ENCODE measurements at regions not wholly inside any gene's neighbourhood (a gene's known extent, or its start where the extent isn't known, plus 50 kb on each side); places are given as distances from the start of the nearest gene placed in this dataset.

DNA sequence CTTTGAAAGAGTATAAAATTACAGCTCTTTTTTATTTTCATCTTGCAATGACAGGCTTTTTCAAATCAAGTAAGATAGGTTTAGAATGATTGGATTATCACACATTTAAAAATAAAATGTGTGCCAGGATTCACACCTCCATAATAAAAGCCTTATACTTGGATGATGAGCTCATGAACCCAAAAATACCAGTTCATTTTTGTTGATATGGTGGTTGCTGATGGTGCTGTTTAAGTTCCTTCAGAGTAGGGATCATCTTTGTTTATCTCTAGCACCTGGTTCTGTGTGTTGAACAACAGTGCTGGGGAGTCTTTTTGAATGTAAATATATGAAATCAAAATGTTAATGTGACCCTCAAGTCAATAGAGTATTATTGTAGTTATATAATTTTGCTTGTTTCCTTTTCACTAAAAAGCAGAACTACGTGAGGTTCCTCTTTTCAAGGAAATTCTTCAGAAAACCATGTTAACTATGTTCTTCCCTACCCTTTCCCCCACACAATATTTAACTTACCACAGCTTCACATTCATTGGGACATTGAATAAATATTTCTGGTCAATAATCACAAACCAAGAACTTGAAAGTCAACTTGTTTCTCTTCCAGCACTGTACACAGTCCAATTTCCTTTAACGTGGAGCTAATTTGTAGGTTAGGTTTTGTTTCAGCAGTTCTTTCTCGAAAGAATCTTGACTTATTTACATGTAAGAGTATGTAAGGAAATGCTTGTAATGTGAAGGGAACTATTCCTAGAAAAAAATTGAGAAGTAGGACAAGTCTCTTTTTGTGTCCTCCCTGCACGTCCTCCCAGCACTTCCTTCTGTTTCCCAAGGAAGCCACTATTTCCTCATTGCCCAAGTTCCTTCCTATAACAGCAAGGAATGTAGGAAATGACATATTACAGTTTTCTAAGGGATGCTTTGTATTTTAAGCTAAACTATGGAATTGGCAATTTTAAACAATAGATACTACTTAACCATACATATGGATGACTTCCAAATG is 945.9 kb upstream of the CITED2 start:
- H3K36me3 ChIP-seq (ENCODE audit: insufficient read depth, low read length): no peaks in the 10 kb centered on the region
- no peaks in the 10 kb centered on the region for H3K9me3 ChIP-seq (ENCODE audit: low read length)
- no peak overlapping the region for H3K4me3 ChIP-seq (ENCODE audit: low read length)
- H3K4me1 ChIP-seq (ENCODE audit: insufficient read depth, low read length): peaks cover 4% of the 10 kb centered on the region
- no peaks in the 10 kb centered on the region for H3K27me3 ChIP-seq (ENCODE audit: insufficient read depth, low read length)
- H2AFZ ChIP-seq (ENCODE audit: low read depth, low read length): no peak overlapping the region

DNA sequence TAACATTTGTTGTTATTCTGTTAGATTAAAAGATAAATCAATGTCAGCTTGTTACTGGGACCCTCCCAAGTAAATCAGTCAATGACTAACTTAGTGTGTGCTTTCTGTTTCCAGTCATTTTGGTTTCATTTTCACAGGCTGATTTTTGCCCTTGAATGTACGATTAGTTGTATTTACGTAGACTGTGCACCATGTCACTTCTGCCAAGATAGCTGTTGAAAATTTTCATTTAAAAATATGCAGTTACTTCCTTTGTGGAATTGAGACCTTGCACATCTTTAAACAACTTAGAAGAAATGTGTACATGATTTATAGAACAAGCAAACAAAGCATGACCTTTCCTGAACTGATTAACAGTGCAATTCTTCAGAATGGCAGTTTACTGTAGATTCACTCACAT is 944.8 kb upstream of the CITED2 start:
- H2AFZ ChIP-seq (ENCODE audit: low read depth, low read length): no peak overlapping the region
- no peaks in the 10 kb centered on the region for H3K36me3 ChIP-seq (ENCODE audit: insufficient read depth, low read length)
- peaks cover 4% of the 10 kb centered on the region for H3K4me1 ChIP-seq (ENCODE audit: insufficient read depth, low read length)
- no peaks in the 10 kb centered on the region for H3K27me3 ChIP-seq (ENCODE audit: insufficient read depth, low read length)
- no peaks in the 10 kb centered on the region for H3K9me3 ChIP-seq (ENCODE audit: low read length)
- no peak overlapping the region for H3K4me3 ChIP-seq (ENCODE audit: low read length)

DNA sequence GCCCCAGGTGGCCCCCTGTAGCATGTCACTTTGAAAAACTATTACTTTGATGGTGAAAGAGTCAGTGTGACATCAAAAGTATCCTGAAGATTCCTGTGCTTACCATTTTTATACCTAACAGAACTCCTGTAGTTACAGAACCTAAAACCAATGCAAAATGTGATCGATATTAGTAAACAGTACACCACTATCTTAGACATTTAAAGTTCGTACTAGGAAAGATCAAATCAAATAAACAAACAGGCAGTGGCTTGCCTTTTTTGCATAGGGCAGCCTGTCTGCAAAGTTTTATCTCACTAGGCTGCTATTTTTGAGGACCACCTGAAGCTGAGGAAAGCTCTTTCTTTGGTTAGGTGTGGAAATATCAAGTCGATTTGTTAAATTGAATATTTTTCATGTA is 944.0 kb upstream of the CITED2 start:
- no peak overlapping the region for H2AFZ ChIP-seq (ENCODE audit: low read depth, low read length)
- no peaks in the 10 kb centered on the region for H3K27me3 ChIP-seq (ENCODE audit: insufficient read depth, low read length)
- H3K4me3 ChIP-seq (ENCODE audit: low read length): no peak overlapping the region
- peaks cover 4% of the 10 kb centered on the region for H3K4me1 ChIP-seq (ENCODE audit: insufficient read depth, low read length)
- no peaks in the 10 kb centered on the region for H3K9me3 ChIP-seq (ENCODE audit: low read length)
- no peaks in the 10 kb centered on the region for H3K36me3 ChIP-seq (ENCODE audit: insufficient read depth, low read length)

DNA sequence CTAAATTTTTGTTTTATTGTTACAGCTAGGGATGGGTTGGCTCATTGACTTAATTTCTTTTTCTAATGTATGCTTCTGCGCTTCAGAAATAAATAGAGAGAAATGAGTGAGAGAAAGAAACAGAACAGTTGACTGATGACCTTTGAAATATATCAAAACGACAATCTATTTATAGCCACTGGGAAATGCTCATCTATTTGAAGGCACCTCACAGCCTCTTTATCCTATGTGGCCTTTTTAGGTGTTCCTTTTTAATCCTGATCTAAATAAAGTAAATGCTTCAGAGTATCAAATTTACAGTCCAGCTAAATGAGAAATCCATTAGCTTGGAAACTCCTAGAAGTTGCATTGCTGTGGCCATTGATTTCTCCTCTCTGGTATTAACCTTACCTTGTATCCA is 943.5 kb upstream of the CITED2 start:
- H3K4me1 ChIP-seq (ENCODE audit: insufficient read depth, low read length): peaks cover 4% of the 10 kb centered on the region

DNA sequence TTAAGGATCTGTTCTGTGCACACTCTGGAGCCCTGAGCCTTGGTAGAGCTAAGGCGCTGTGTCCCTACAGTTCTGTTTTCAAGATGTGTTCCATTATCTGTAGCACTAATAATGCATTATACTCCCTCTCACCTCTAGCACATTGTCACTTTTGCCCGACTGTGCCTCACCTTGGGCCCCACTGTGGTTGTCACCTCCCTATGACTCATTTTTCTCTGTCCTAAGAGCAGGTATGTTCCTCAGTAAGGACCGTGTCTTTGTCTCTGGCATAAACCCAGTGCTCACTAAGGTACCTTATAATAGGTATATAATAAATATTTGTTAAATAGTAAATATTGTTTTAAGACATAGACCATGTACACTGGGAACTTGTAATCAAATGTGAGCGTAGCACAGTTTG is 942.5 kb upstream of the CITED2 start:
- Histone ChIP-seq H3K4me1 (ENCODE audit: insufficient read depth, low read length) (peaks cover 4% of the 10 kb centered on the region), H3K27me3 (ENCODE audit: insufficient read depth, low read length) (no peaks in the 10 kb centered on the region), H3K36me3 (ENCODE audit: insufficient read depth, low read length) (no peaks in the 10 kb centered on the region), H3K4me3 (ENCODE audit: low read length) (no peak overlapping the region), H2AFZ (ENCODE audit: low read depth, low read length) (no peak overlapping the region), H3K9me3 (ENCODE audit: low read length) (no peaks in the 10 kb centered on the region)

More for the DNA sequence above, 943.5 kb upstream of the CITED2 start:
- Histone ChIP-seq H3K4me3 (ENCODE audit: low read length) (no peak overlapping the region), H3K36me3 (ENCODE audit: insufficient read depth, low read length) (no peaks in the 10 kb centered on the region), H3K27me3 (ENCODE audit: insufficient read depth, low read length) (no peaks in the 10 kb centered on the region), H3K9me3 (ENCODE audit: low read length) (no peaks in the 10 kb centered on the region), H2AFZ (ENCODE audit: low read depth, low read length) (no peak overlapping the region)

DNA sequence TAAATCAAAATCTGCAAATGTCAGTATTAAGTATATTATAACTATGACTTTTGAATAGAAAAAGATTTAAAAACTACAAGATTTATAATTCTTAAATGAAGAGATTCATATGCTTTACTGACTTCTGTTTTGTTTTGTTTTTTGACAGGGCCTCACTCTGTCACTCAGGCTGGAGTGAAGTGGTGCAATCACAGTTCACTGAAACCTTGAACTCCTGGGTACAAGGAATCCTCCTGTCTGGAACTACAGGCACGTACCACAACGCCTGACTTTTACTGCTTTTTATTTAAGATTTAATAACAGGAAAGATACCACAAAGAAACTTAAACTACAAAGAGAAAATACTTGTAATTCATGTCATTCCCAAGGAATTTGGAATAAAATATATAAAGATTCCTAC is 940.2 kb upstream of the CITED2 start:
- H3K27me3 ChIP-seq (ENCODE audit: insufficient read depth, low read length): no peaks in the 10 kb centered on the region
- no peak overlapping the region for H3K4me3 ChIP-seq (ENCODE audit: low read length)
- no peaks in the 10 kb centered on the region for H3K4me1 ChIP-seq (ENCODE audit: insufficient read depth, low read length)
- no peaks in the 10 kb centered on the region for H3K36me3 ChIP-seq (ENCODE audit: insufficient read depth, low read length)
- H3K9me3 ChIP-seq (ENCODE audit: low read length): no peaks in the 10 kb centered on the region
- H2AFZ ChIP-seq (ENCODE audit: low read depth, low read length): no peak overlapping the region

DNA sequence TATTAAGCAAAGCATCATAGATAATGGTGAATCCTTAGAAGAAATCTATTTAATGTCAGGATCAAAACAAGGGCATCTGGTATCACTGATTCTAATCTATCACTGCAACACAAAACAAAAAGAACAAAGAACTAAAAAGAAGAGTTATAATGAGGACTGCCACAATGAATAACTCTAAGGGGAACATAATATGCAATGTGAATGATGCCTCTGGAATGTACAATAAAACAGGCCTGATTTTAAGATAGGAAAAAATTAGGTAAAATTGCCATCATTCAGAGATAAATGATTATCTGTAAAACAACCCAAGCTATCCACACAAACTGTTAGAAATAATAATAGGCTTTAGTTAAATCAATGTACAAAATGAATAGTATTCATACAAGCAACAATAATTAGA is 936.7 kb upstream of the CITED2 start:
- Histone ChIP-seq H3K4me1 (ENCODE audit: insufficient read depth, low read length) (no peaks in the 10 kb centered on the region), H3K27me3 (ENCODE audit: insufficient read depth, low read length) (no peaks in the 10 kb centered on the region), H3K4me3 (ENCODE audit: low read length) (no peak overlapping the region), H2AFZ (ENCODE audit: low read depth, low read length) (no peak overlapping the region), H3K36me3 (ENCODE audit: insufficient read depth, low read length) (no peaks in the 10 kb centered on the region), H3K9me3 (ENCODE audit: low read length) (no peaks in the 10 kb centered on the region)

DNA sequence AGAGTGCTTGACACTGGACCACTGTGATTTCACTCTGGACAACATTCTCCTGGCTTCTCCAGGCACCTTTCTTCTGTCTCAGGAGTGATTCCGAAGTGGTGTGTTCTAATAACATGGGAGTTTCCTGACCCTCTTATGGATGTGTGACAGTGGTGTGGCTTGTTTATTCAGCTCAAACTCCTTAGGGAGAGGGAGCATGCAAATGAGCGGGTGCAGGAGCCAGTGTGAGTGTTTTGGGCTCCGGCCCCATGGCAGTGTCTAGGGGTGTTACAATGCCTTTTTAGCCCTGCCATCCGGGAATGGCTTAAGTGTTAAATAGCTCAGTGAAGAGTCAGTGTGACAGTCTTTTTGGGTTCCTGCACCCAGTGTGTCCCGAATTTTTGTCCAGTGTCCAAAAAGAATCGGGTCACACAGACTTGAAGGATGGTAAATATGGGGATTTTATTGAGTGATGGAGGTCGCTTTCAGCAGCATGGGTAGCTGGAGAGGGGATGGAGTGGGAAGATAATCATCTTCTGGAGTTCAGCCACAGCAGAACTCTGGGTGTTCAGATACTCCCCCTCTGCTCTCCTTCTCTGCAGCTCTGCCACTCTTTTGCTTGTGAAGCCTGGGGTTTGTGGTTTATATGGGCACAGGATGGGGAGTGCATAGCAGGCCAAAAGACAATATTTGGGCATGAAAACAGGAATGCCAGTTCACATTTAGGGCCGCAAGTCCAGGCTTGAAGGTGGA is 928.9 kb upstream of the CITED2 start:
- no peaks in the 10 kb centered on the region for H3K9me3 ChIP-seq (ENCODE audit: low read length)
- H3K27me3 ChIP-seq (ENCODE audit: insufficient read depth, low read length): no peaks in the 10 kb centered on the region
- H3K36me3 ChIP-seq (ENCODE audit: insufficient read depth, low read length): no peaks in the 10 kb centered on the region
- no peaks in the 10 kb centered on the region for H3K4me1 ChIP-seq (ENCODE audit: insufficient read depth, low read length)
- no peak overlapping the region for H3K4me3 ChIP-seq (ENCODE audit: low read length)
- H2AFZ ChIP-seq (ENCODE audit: low read depth, low read length): no peak overlapping the region

DNA sequence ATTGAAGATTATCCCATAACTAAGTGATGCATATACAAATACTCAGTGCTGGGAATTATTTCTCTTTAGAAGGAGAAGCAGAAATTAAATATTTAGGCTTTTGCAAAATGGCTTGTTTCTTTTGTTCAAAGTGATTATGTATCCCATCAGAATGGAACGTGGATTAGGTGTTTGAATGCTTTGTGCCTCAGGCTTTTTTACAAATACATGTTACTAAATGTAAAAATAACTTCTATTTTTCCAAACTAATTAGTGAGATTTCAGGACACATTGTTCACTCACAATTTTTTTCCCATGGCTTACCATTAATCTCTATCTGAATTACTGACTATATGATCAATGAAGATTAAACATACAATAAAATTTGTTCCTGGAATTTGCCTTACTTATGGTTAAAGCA is 925.9 kb upstream of the CITED2 start:
- Histone ChIP-seq H3K4me3 (ENCODE audit: low read length) (no peak overlapping the region), H3K9me3 (ENCODE audit: low read length) (no peaks in the 10 kb centered on the region), H3K36me3 (ENCODE audit: insufficient read depth, low read length) (no peaks in the 10 kb centered on the region), H2AFZ (ENCODE audit: low read depth, low read length) (no peak overlapping the region), H3K4me1 (ENCODE audit: insufficient read depth, low read length) (no peaks in the 10 kb centered on the region), H3K27me3 (ENCODE audit: insufficient read depth, low read length) (no peaks in the 10 kb centered on the region)

DNA sequence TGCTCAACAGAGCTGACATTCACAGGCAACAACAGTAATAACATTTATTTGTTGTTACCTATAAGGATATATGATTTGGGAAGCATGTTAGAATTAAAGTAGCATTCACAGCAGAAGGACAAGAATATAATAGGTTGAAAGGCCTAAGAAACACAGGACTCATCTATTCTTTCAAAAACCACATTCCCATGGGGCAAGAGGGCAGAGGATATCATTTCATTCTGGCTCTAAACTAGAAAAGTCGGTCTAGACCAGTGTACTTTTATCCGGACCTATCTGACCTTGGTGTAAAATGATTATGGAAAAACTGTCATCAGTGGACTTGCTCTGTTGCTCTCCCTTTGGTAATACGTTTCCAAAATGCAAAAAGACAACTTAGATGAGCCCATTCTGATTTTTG is 914.7 kb upstream of the CITED2 start:
- Histone ChIP-seq H3K4me3 (ENCODE audit: low read length) (no peak overlapping the region), H3K9me3 (ENCODE audit: low read length) (no peaks in the 10 kb centered on the region), H3K4me1 (ENCODE audit: insufficient read depth, low read length) (peaks cover 4% of the 10 kb centered on the region), H3K27me3 (ENCODE audit: insufficient read depth, low read length) (no peaks in the 10 kb centered on the region), H3K36me3 (ENCODE audit: insufficient read depth, low read length) (no peaks in the 10 kb centered on the region), H2AFZ (ENCODE audit: low read depth, low read length) (no peak overlapping the region)

DNA sequence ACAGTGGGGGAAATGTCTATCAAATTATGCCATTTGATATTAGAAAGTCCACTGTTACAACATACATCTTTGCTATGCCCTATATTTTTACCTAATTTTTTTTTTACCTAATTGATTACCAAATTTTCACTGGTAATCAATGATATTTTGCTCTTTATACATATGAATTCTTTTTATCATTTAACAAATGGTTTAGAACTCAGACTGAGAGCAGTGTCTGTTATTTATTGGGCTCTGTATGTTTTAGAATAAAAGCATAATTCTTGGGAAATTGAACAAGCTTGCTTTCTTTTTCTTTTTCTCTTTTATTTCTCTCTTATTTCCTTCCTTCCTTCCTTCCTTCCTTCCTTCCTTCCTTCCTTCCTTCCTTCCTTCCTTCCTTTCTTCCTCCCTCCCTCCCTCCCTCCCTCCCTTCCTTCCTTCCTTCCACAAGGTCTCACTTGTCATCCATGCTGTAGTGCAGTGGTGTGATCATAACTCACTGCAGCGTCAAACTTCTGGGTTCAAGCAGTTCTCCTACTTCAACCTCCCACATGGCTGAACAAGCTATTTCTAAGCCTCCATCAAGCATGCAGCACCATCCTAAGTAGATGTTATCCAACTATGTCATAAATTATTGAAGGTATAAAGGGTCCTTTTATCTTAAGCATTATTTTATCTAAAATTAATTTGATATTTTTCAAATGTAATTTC is 911.7 kb upstream of the CITED2 start:
- H3K27me3 ChIP-seq (ENCODE audit: insufficient read depth, low read length): no peaks in the 10 kb centered on the region

DNA sequence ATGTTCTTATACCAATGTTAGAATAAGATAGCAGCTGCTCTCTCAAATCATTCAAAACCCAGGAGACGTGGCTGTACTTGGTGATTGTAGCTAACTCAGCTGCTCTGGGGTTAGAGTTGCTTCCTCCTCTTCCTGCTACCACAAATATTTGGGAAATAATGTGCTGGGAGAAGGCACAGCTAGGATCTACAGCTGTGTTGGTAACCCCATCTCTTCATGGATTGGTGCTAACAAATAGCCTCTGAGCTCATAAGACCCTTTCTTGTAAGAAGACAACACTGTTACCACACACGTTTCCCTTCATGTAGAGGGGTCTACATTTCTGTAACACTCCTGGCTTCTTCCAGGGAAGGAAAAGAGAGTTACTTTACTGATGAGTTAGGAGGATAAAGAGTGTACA is 911.0 kb upstream of the CITED2 start:
- Histone ChIP-seq H3K9me3 (ENCODE audit: low read length) (no peaks in the 10 kb centered on the region), H3K27me3 (ENCODE audit: insufficient read depth, low read length) (no peaks in the 10 kb centered on the region), H3K4me3 (ENCODE audit: low read length) (no peak overlapping the region), H2AFZ (ENCODE audit: low read depth, low read length) (no peak overlapping the region), H3K36me3 (ENCODE audit: insufficient read depth, low read length) (no peaks in the 10 kb centered on the region), H3K4me1 (ENCODE audit: insufficient read depth, low read length) (peaks cover 4% of the 10 kb centered on the region)

More for the DNA sequence above, 911.7 kb upstream of the CITED2 start:
- Histone ChIP-seq H3K4me1 (ENCODE audit: insufficient read depth, low read length) (peaks cover 4% of the 10 kb centered on the region), H3K9me3 (ENCODE audit: low read length) (no peaks in the 10 kb centered on the region), H3K4me3 (ENCODE audit: low read length) (no peak overlapping the region), H3K36me3 (ENCODE audit: insufficient read depth, low read length) (no peaks in the 10 kb centered on the region), H2AFZ (ENCODE audit: low read depth, low read length) (no peak overlapping the region)

DNA sequence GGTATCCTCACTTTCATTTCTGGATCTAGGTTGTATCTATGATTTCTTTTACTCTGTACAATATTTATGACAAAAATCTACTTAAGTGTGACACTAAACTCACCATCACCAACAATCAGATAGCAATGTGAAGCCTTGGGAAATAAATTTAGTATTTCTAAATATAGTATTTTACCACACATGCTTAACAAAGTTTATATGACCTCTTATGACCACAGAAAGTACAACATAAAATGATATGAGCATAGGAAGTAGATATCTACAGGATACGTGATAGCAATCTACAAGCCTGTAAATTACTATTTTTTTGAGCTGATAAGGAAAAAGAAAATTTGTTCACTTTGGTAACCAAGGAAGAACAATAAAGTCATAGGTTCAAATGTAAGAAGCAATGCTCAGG is 910.4 kb upstream of the CITED2 start:
- no peak overlapping the region for H2AFZ ChIP-seq (ENCODE audit: low read depth, low read length)
- no peaks in the 10 kb centered on the region for H3K9me3 ChIP-seq (ENCODE audit: low read length)
- H3K36me3 ChIP-seq (ENCODE audit: insufficient read depth, low read length): no peaks in the 10 kb centered on the region
- no peaks in the 10 kb centered on the region for H3K27me3 ChIP-seq (ENCODE audit: insufficient read depth, low read length)
- no peak overlapping the region for H3K4me3 ChIP-seq (ENCODE audit: low read length)
- H3K4me1 ChIP-seq (ENCODE audit: insufficient read depth, low read length): peaks cover 4% of the 10 kb centered on the region

Measured in neuron (in vitro differentiated cells).